ENCODE measurements at regions not wholly inside any gene's neighbourhood (a gene's known extent, or its start where the extent isn't known, plus 50 kb on each side); places are given as distances from the start of the nearest gene placed in this dataset.

DNA sequence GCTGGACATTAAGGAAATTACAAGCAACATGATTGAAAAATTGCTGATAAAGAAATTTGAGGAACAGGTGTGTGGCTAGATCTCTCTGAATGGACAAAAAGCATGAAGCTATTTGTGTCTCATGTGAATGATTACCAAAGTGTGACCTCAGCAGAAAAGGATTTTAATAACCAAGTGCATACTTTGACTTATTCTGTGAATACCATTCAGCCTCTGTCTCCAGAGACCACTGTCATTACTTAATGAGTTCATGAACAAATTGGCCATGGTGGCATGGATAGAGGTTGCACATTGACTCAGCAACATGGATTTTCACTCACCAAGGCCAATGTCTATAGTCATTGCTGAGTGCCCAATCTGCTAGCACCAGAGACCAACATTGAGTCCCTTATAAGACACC, 874.6 kb upstream of the POT1 start:
- Histone ChIP-seq H3K4me1 (ENCODE audit: insufficient read depth) (no peaks in the 10 kb centered on the region), H3K27ac (no peak overlapping the region), H3K27me3 (no peaks in the 10 kb centered on the region), H3K9me3 (ENCODE audit: low read depth) (no peaks in the 10 kb centered on the region), H3K4me2 (no peak overlapping the region), H4K20me1 (ENCODE audit: insufficient read depth, poor library complexity, severe bottlenecking) (no peaks in the 10 kb centered on the region), H3K36me3 (replicated peaks; ENCODE audit: insufficient read depth, low read depth) (no peaks in the 10 kb centered on the region), H3K4me3 (no peak overlapping the region), H3K9me2 (replicated peaks; ENCODE audit: insufficient read depth) (no peaks in the 10 kb centered on the region), H2AFZ (no peak overlapping the region), H3K79me2 (no peaks in the 10 kb centered on the region)
- DNase-seq (ENCODE audit: low spot score): no peak
- TF ChIP-seq EZH2phosphoT487 (IDR thresholded peaks at IDR 0.05; ENCODE audit: low read depth, severe bottlenecking, unreplicated experiment) (no peak), EZH2 (IDR thresholded peaks at IDR 0.05; ENCODE audit: borderline replicate concordance) (no peak)
- TF ChIP-seq, protein P1, sequence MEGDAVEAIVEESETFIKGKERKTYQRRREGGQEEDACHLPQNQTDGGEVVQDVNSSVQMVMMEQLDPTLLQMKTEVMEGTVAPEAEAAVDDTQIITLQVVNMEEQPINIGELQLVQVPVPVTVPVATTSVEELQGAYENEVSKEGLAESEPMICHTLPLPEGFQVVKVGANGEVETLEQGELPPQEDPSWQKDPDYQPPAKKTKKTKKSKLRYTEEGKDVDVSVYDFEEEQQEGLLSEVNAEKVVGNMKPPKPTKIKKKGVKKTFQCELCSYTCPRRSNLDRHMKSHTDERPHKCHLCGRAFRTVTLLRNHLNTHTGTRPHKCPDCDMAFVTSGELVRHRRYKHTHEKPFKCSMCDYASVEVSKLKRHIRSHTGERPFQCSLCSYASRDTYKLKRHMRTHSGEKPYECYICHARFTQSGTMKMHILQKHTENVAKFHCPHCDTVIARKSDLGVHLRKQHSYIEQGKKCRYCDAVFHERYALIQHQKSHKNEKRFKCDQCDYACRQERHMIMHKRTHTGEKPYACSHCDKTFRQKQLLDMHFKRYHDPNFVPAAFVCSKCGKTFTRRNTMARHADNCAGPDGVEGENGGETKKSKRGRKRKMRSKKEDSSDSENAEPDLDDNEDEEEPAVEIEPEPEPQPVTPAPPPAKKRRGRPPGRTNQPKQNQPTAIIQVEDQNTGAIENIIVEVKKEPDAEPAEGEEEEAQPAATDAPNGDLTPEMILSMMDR (IDR thresholded peaks at IDR 0.05; ENCODE audit: poor library complexity): no peak

DNA sequence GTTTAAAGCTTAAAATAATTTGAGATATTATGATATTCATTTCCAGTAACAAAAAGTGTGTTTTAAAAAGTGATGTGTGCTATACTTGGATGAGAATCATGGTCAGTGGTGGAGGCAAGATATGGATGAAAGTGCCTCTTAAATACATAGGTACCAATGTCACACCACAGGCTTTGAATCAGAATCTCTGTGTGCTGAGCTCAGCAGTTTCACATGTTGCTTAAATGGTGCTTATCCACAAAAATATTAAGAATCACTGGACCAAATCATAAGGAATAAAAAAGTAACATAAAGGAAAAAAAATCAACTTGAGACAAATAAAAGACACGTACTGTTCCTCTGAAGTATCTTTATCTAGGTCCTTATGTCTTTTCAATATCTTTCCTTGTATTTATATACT, 850.5 kb upstream of the POT1 start:
- Histone ChIP-seq H3K27ac (no peak overlapping the region), H3K79me2 (no peaks in the 10 kb centered on the region), H3K27me3 (no peaks in the 10 kb centered on the region), H3K36me3 (replicated peaks; ENCODE audit: insufficient read depth, low read depth) (no peaks in the 10 kb centered on the region), H3K4me2 (no peak overlapping the region), H3K4me1 (ENCODE audit: insufficient read depth) (no peaks in the 10 kb centered on the region), H3K4me3 (no peak overlapping the region), H4K20me1 (ENCODE audit: insufficient read depth, poor library complexity, severe bottlenecking) (no peaks in the 10 kb centered on the region), H3K9me3 (ENCODE audit: low read depth) (no peaks in the 10 kb centered on the region), H2AFZ (no peak overlapping the region), H3K9me2 (replicated peaks; ENCODE audit: insufficient read depth) (no peaks in the 10 kb centered on the region)
- 86% methylated on average over 1 of the region's 1 CpG for WGBS (ENCODE audit: low lambda C conversion rate, missing lambda C conversion rate)
- no peak for DNase-seq (ENCODE audit: low spot score)
- TF ChIP-seq, protein P1 (IDR thresholded peaks at IDR 0.05; ENCODE audit: poor library complexity): no peak
- TF ChIP-seq EZH2 (IDR thresholded peaks at IDR 0.05; ENCODE audit: borderline replicate concordance): no peak
- no peak for TF ChIP-seq EZH2phosphoT487 (IDR thresholded peaks at IDR 0.05; ENCODE audit: low read depth, severe bottlenecking, unreplicated experiment)

DNA sequence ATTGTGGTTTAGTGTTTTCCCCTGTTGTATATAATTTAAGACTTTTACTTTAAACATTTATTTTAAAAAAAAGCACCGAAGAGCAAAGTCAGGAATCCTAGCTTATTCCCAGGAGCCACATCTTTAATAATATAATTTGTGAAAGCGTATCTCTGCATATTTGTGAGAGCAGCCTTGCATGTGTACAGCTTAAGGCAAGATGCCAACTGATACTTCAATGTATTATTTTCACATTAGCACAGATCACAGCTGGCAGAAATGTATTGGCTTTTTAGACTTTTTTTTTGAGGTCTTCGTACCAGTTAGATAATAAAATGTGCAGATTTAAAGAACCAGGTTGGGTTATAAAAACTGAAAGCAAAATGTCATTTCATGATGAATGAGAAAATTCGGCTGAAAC, 845.7 kb upstream of the POT1 start:
- Histone ChIP-seq H3K27me3 (no peaks in the 10 kb centered on the region), H3K4me3 (no peak overlapping the region)
- 70% methylated on average over 4 of the region's 4 CpGs for WGBS (ENCODE audit: low lambda C conversion rate, missing lambda C conversion rate)

More for the DNA sequence above, 845.7 kb upstream of the POT1 start:
- Histone ChIP-seq H3K4me1 (ENCODE audit: insufficient read depth) (no peaks in the 10 kb centered on the region), H3K4me2 (no peak overlapping the region), H2AFZ (no peak overlapping the region), H3K9me2 (replicated peaks; ENCODE audit: insufficient read depth) (no peaks in the 10 kb centered on the region), H3K27ac (no peak overlapping the region), H3K36me3 (replicated peaks; ENCODE audit: insufficient read depth, low read depth) (no peaks in the 10 kb centered on the region), H3K9me3 (ENCODE audit: low read depth) (no peaks in the 10 kb centered on the region), H4K20me1 (ENCODE audit: insufficient read depth, poor library complexity, severe bottlenecking) (no peaks in the 10 kb centered on the region), H3K79me2 (no peaks in the 10 kb centered on the region)
- no peak for DNase-seq (ENCODE audit: low spot score)
- no peak for TF ChIP-seq EZH2 (IDR thresholded peaks at IDR 0.05; ENCODE audit: borderline replicate concordance)
- no peak for TF ChIP-seq EZH2phosphoT487 (IDR thresholded peaks at IDR 0.05; ENCODE audit: low read depth, severe bottlenecking, unreplicated experiment)
- TF ChIP-seq, protein P1 (IDR thresholded peaks at IDR 0.05; ENCODE audit: poor library complexity): no peak

Measured in hepatocyte (in vitro differentiated cells).